IMR-90 (cell line): ENCODE measurements at regions not wholly inside any gene's neighbourhood (a gene's known extent, or its start where the extent isn't known, plus 50 kb on each side); places are given as distances from the start of the nearest gene placed in this dataset.

Experiments used
- ATAC-seq: fragments of 200-7000 bp; cut with Tn5 transposase; 2 replicates; pipeline ENCODE4 v1.9.1; 2020; ENCODE audit warnings: low read depth, mild to moderate bottlenecking, moderate library complexity
- BruUV-seq: library from RNA; stranded (reverse); fragments of 400-500 nt; replicated peaks from 2 replicates; lab custom pipeline; 2021; lab: Mats Ljungman, UMichigan
- CTCF ChIA-PET: fragments of 300-600 bp; formaldehyde crosslinking; extraction: SDS; loops from one replicate; lab custom pipeline; 2021; ENCODE audit warnings: antibody characterized with exemption; lab: Yijun Ruan, JAX
- POLR2A ChIA-PET: fragments of 300-600 bp; sonication (Branson Sonifier 250); formaldehyde crosslinking; loops from one replicate; lab custom pipeline; 2022; ENCODE audit warnings: antibody characterized with exemption; ENCODE audit not compliant: unreplicated experiment; lab: Charles Lee
- DNase-seq: peaks from one replicate; pipeline ENCODE4 v3.0.0; 2013
- H2AFZ ChIP-seq: replicated peaks from 2 replicates; pipeline ENCODE3; 2013; ENCODE audit warnings: low read length, mild to moderate bottlenecking; ENCODE audit not compliant: poor library complexity
- H2AK5ac ChIP-seq: 2 replicates; pipeline ENCODE4 v1.6.1; 2013; ENCODE audit warnings: low read depth, low read length, inconsistent platforms
- H2AK9ac ChIP-seq: replicated peaks from 2 replicates; pipeline ENCODE3; 2013; ENCODE audit warnings: mild to moderate bottlenecking, low read depth, low read length, moderate library complexity; ENCODE audit not compliant: poor library complexity
- H2BK120ac ChIP-seq: 2 replicates; pipeline ENCODE4 v1.6.1; 2013; ENCODE audit warnings: low read depth, low read length, inconsistent platforms
- H2BK15ac ChIP-seq: 3 replicates; pipeline ENCODE4 v1.6.1; 2013; ENCODE audit warnings: low read depth, low read length, inconsistent platforms
- H2BK20ac ChIP-seq: 2 replicates; pipeline ENCODE4 v1.6.1; 2013; ENCODE audit warnings: low read depth, mild to moderate bottlenecking, inconsistent platforms, low read length, moderate library complexity
- H2BK5ac ChIP-seq: 2 replicates; pipeline ENCODE4 v1.6.1; 2013; ENCODE audit warnings: mild to moderate bottlenecking, low read depth, low read length, inconsistent platforms; ENCODE audit not compliant: poor library complexity, severe bottlenecking
- H3K14ac ChIP-seq: replicated peaks from 2 replicates; pipeline ENCODE4 v1.6.1; 2013; ENCODE audit warnings: low read depth, low read length, inconsistent platforms
- H3K18ac ChIP-seq: 2 replicates; pipeline ENCODE4 v1.6.1; 2013; ENCODE audit warnings: low read depth, low read length, control low read depth
- H3K23ac ChIP-seq: 2 replicates; pipeline ENCODE4 v1.6.1; 2013; ENCODE audit warnings: low read depth, low read length, inconsistent platforms
- H3K27ac ChIP-seq: 2 replicates; pipeline ENCODE4 v1.5.1; 2013; ENCODE audit warnings: mild to moderate bottlenecking, control low read depth, low read length; ENCODE audit not compliant: insufficient read depth
- H3K27me3 ChIP-seq: 2 replicates; pipeline ENCODE4 v1.6.1; 2013; ENCODE audit warnings: low read length; ENCODE audit not compliant: control insufficient read depth, insufficient read depth
- H3K36me3 ChIP-seq: 2 replicates; pipeline ENCODE4 v1.6.1; 2013; ENCODE audit warnings: low read length, mixed read lengths; ENCODE audit not compliant: control insufficient read depth, insufficient read depth
- H3K4ac ChIP-seq: 2 replicates; pipeline ENCODE4 v1.6.1; 2013; ENCODE audit warnings: low read depth, low read length, inconsistent platforms
- H3K4me1 ChIP-seq: 2 replicates; pipeline ENCODE4 v1.6.1; 2013; ENCODE audit warnings: low read length, mixed read lengths; ENCODE audit not compliant: control insufficient read depth, insufficient read depth
- H3K4me2 ChIP-seq: 2 replicates; pipeline ENCODE4 v1.6.1; 2013; ENCODE audit warnings: low read depth, mild to moderate bottlenecking, control low read depth, low read length, moderate library complexity
- H3K4me3 ChIP-seq: 2 replicates; pipeline ENCODE4 v1.5.1; 2013; ENCODE audit warnings: low read depth, mild to moderate bottlenecking, control low read depth, low read length, moderate library complexity; ENCODE audit not compliant: insufficient read depth
- H3K56ac ChIP-seq: 2 replicates; pipeline ENCODE4 v1.6.1; 2013; ENCODE audit warnings: low read length, inconsistent platforms; ENCODE audit not compliant: insufficient read depth; ENCODE audit errors: extremely low read depth
- H3K79me1 ChIP-seq, 2 experiments: 2 replicates each; pipeline ENCODE4 v1.6.1; 2013; ENCODE audit warnings: low read length in 2 of 2, inconsistent platforms in 1 of 2, low read depth in 1 of 2
- H3K9ac ChIP-seq: 2 replicates; pipeline ENCODE4 v1.6.1; 2013; ENCODE audit warnings: low read depth, low read length, control low read depth
- H3K9me1 ChIP-seq: 2 replicates; pipeline ENCODE4 v1.6.1; 2013; ENCODE audit warnings: low read length, inconsistent platforms; ENCODE audit not compliant: insufficient read depth
- H3K9me3 ChIP-seq: 2 replicates; pipeline ENCODE4 v1.6.1; 2013; ENCODE audit warnings: low read length; ENCODE audit not compliant: control insufficient read depth, insufficient read depth
- H4K20me1 ChIP-seq: 2 replicates; pipeline ENCODE4 v1.6.1; 2013; ENCODE audit warnings: low read length, inconsistent platforms; ENCODE audit not compliant: insufficient read depth
- H4K5ac ChIP-seq: 2 replicates; pipeline ENCODE4 v1.6.1; 2013; ENCODE audit warnings: mild to moderate bottlenecking, low read depth, low read length, control low read depth
- H4K8ac ChIP-seq, 2 experiments: 2 replicates each; pipeline ENCODE4 v1.6.1; 2013; ENCODE audit warnings: low read depth in 2 of 2, low read length in 2 of 2, control low read depth in 1 of 2, inconsistent platforms in 1 of 2
- H4K91ac ChIP-seq: 2 replicates; pipeline ENCODE4 v1.6.1; 2013; ENCODE audit warnings: low read depth, low read length, inconsistent platforms; ENCODE audit not compliant: insufficient read depth
- BHLHE40 ChIP-seq: fragments of 150-350 bp; IDR thresholded peaks from 2 replicates; pipeline ENCODE4 v1.6.1; 2016; ENCODE audit warnings: mild to moderate bottlenecking, low read depth, low read length
- CEBPB ChIP-seq: IDR thresholded peaks from 2 replicates; pipeline ENCODE4 v1.6.1; 2012; ENCODE audit warnings: low read depth, low read length, improper control_type of control experiment
- CHD1 ChIP-seq: IDR thresholded peaks from 2 replicates; pipeline ENCODE4 v1.6.1; 2012; ENCODE audit warnings: low read depth, low read length, improper control_type of control experiment
- CTCF ChIP-seq: conservative IDR thresholded peaks from 2 replicates; pipeline ENCODE4 v1.5.1; 2012; ENCODE audit warnings: mild to moderate bottlenecking, low read depth, low read length, improper control_type of control experiment
- ELK1 ChIP-seq: fragments of 150-350 bp; IDR thresholded peaks from 2 replicates; pipeline ENCODE4 v1.6.1; 2016; ENCODE audit warnings: low read depth, mild to moderate bottlenecking, low read length, moderate library complexity, borderline replicate concordance
- FOS ChIP-seq: fragments of 150-350 bp; IDR thresholded peaks from 2 replicates; pipeline ENCODE4 v1.6.1; 2016; ENCODE audit warnings: low read depth, low read length
- MAFK ChIP-seq: IDR thresholded peaks from 2 replicates; pipeline ENCODE4 v1.6.1; 2012; ENCODE audit warnings: low read depth, low read length, improper control_type of control experiment
- MAZ ChIP-seq: IDR thresholded peaks from 2 replicates; pipeline ENCODE4 v1.6.1; 2012; ENCODE audit warnings: low read depth, mild to moderate bottlenecking, low read length, improper control_type of control experiment, moderate library complexity, borderline replicate concordance
- MXI1 ChIP-seq: IDR thresholded peaks from 2 replicates; pipeline ENCODE4 v1.6.1; 2012; ENCODE audit warnings: low read depth, mild to moderate bottlenecking, low read length, moderate library complexity, borderline replicate concordance
- NFE2L2 ChIP-seq: fragments of 150-350 bp; IDR thresholded peaks from 2 replicates; pipeline ENCODE4 v1.6.1; 2016; ENCODE audit warnings: low read depth, mild to moderate bottlenecking, low read length
- POLR2A ChIP-seq: IDR thresholded peaks from 2 replicates; pipeline ENCODE4 v1.6.1; 2012; ENCODE audit warnings: mild to moderate bottlenecking, low read depth, low read length
- RAD21 ChIP-seq: IDR thresholded peaks from 2 replicates; pipeline ENCODE4 v1.6.1; 2012; ENCODE audit warnings: low read length, improper control_type of control experiment
- RCOR1 ChIP-seq: IDR thresholded peaks from 2 replicates; pipeline ENCODE4 v1.6.1; 2012; ENCODE audit warnings: mild to moderate bottlenecking, low read length, improper control_type of control experiment; ENCODE audit not compliant: insufficient replicate concordance
- RFX5 ChIP-seq: IDR thresholded peaks from 2 replicates; pipeline ENCODE4 v1.8.0; 2012; ENCODE audit warnings: low read depth, mild to moderate bottlenecking, low read length, moderate library complexity
- SMC3 ChIP-seq: fragments of 150-350 bp; IDR thresholded peaks from 2 replicates; pipeline ENCODE4 v1.6.1; 2016; ENCODE audit warnings: low read depth, mild to moderate bottlenecking, antibody characterized with exemption, low read length, moderate library complexity
- USF2 ChIP-seq: fragments of 150-350 bp; IDR thresholded peaks from 2 replicates; pipeline ENCODE4 v1.6.1; 2017; ENCODE audit warnings: mild to moderate bottlenecking, antibody characterized with exemption, low read length, low read depth
- WGBS, 2 experiments: methylation state at CpG; one replicate each; pipeline versions ENCODE4 v1.1.5 to v1.1.7; 2013; ENCODE audit warnings: missing lambda C conversion rate in 2 of 2; ENCODE audit not compliant: insufficient read length in 1 of 2; ENCODE audit errors: extremely low coverage in 2 of 2; 5-methylcytosine and 5-hydroxymethylcytosine counted together
- dilution Hi-C: fragments of 300-500 bp; cut with HindIII; formaldehyde crosslinking; loops from one replicate; pipeline ENCODE4 v1.14.3; 2018; ENCODE audit warnings: low sequenced_read_pairs; ENCODE audit not compliant: unreplicated experiment
- in situ Hi-C: fragments of 300-500 bp; cut with MboI; formaldehyde crosslinking; loops from 3 replicates; pipeline ENCODE4 v1.14.3; 2019; ENCODE audit warnings: low sequenced_read_pairs, inconsistent platforms, mixed read lengths
- intact Hi-C: fragments of 100-400 bp; cut with micrococcal nuclease; formaldehyde crosslinking; loops from 2 replicates; pipeline ENCODE4 v1.10.0; 2022

- H3K4ac ChIP-seq = no peak overlapping the region
- WGBS, 2 experiments = no CpG with 5 or more reads among the region's 3 CpGs
- ATAC-seq = no peak
Measured at GRCh38 chr1:29602203-29602602, 365.9 kb downstream of the PTPRU start.

More at GRCh38 chr1:29602203-29602602, 365.9 kb downstream of the PTPRU start:
- Histone ChIP-seq H3K18ac (no peak overlapping the region), H4K5ac (no peak overlapping the region), H2AFZ (no peak overlapping the region), H3K4me3 (no peak overlapping the region), H3K9ac (no peak overlapping the region), H4K8ac (no peak overlapping the region), H3K9me3 (0 out of 2 replicates have a peak, but pooled peaks cover 1% of the 10 kb centered on the region), H3K23ac (no peak overlapping the region), H2BK15ac (no peak overlapping the region), H3K27ac (no peak overlapping the region), H3K79me1 (no peaks in the 10 kb centered on the region), H3K36me3 (no peaks in the 10 kb centered on the region), H3K4me1 (no peaks in the 10 kb centered on the region), H3K9me1 (no peaks in the 10 kb centered on the region), H2BK5ac (no peak overlapping the region), H3K27me3 (no peaks in the 10 kb centered on the region; the same call in 1 of the 2 replicates), H2BK20ac (no peak overlapping the region), H3K4me2 (no peak overlapping the region), H3K56ac (no peak overlapping the region), H4K91ac (no peak overlapping the region), H2AK9ac (no peak overlapping the region), H3K14ac (no peak overlapping the region), H4K20me1 (no peaks in the 10 kb centered on the region), H2BK120ac (no peak overlapping the region), H2AK5ac (no peak overlapping the region)
- ChIA-PET POLR2A (no interaction called here), CTCF (no interaction called here)
- no peak for TF ChIP-seq ELK1
- TF ChIP-seq NFE2L2 = no peak
- TF ChIP-seq CHD1 = no peak
- no peak for TF ChIP-seq BHLHE40
- TF ChIP-seq POLR2A = no peak
- TF ChIP-seq FOS = no peak
- no peak for TF ChIP-seq RFX5
- no peak for TF ChIP-seq MXI1
- no peak for TF ChIP-seq CTCF
- TF ChIP-seq MAZ = no peak
- TF ChIP-seq RCOR1 = no peak
- no peak for TF ChIP-seq CEBPB
- no peak for TF ChIP-seq SMC3
- no peak for TF ChIP-seq MAFK
- TF ChIP-seq RAD21 = no peak
- no peak for TF ChIP-seq USF2
- intact Hi-C loops = no loop called here
- BruUV-seq = no TSS peak
- no peak for DNase-seq
- dilution Hi-C loops = no loop called here
- in situ Hi-C loops = no loop called here
